H9 (cell line): ENCODE measurements at regions not wholly inside any gene's neighbourhood (a gene's known extent, or its start where the extent isn't known, plus 50 kb on each side); places are given as distances from the start of the nearest gene placed in this dataset.

ENCODE experiments used
- DNase-seq: peaks from one replicate; pipeline ENCODE4 v3.0.0-alpha.2; 2017
- H2AFZ ChIP-seq: one replicate; pipeline ENCODE4 v1.6.1; 2013; ENCODE audit warnings: mild to moderate bottlenecking, low read length, control low read depth, moderate library complexity
- H2AK5ac ChIP-seq: 2 replicates; pipeline ENCODE4 v1.6.1; 2013; ENCODE audit warnings: low read length, control low read depth, mixed read lengths; ENCODE audit not compliant: insufficient read length
- H2BK120ac ChIP-seq: one replicate; pipeline ENCODE4 v1.6.1; 2013; ENCODE audit warnings: low read depth, mild to moderate bottlenecking, low read length, control low read depth, inconsistent platforms; ENCODE audit not compliant: poor library complexity, severe bottlenecking
- H2BK12ac ChIP-seq: 2 replicates; pipeline ENCODE4 v1.6.1; 2013; ENCODE audit warnings: low read length, control low read depth, mixed read lengths, low read depth; ENCODE audit not compliant: insufficient read length
- H2BK15ac ChIP-seq: 2 replicates; pipeline ENCODE4 v1.6.1; 2013; ENCODE audit warnings: low read depth, low read length, control low read depth
- H2BK20ac ChIP-seq: one replicate; pipeline ENCODE4 v1.6.1; 2013; ENCODE audit warnings: low read depth, mild to moderate bottlenecking, low read length, control low read depth, inconsistent platforms; ENCODE audit not compliant: poor library complexity, severe bottlenecking
- H2BK5ac ChIP-seq: 2 replicates; pipeline ENCODE4 v1.6.1; 2013; ENCODE audit warnings: low read length, control low read depth, mixed read lengths; ENCODE audit not compliant: insufficient read length
- H3K14ac ChIP-seq: 2 replicates; pipeline ENCODE4 v1.6.1; 2013; ENCODE audit warnings: low read length, control low read depth; ENCODE audit not compliant: insufficient read depth
- H3K18ac ChIP-seq: 2 replicates; pipeline ENCODE4 v1.6.1; 2013; ENCODE audit warnings: low read depth, mild to moderate bottlenecking, mixed read lengths, low read length, control low read depth; ENCODE audit not compliant: insufficient read length
- H3K23ac ChIP-seq: 2 replicates; pipeline ENCODE4 v1.6.1; 2013; ENCODE audit warnings: low read length, control low read depth, mixed read lengths, low read depth; ENCODE audit not compliant: insufficient read length
- H3K23me2 ChIP-seq: 2 replicates; pipeline ENCODE4 v1.6.1; 2013; ENCODE audit warnings: low read depth, mild to moderate bottlenecking, mixed read lengths, low read length, control low read depth; ENCODE audit not compliant: insufficient read length, poor library complexity, severe bottlenecking
- H3K27ac ChIP-seq: 2 replicates; pipeline ENCODE4 v1.5.1; 2013; ENCODE audit warnings: low read length, control low read depth, mixed read lengths, low read depth; ENCODE audit not compliant: insufficient read length
- H3K27me3 ChIP-seq: 2 replicates; pipeline ENCODE4 v1.6.1; 2013; ENCODE audit warnings: low read length, control low read depth, inconsistent platforms; ENCODE audit not compliant: insufficient read depth
- H3K4ac ChIP-seq: 2 replicates; pipeline ENCODE4 v1.6.1; 2013; ENCODE audit warnings: low read depth, mild to moderate bottlenecking, control low read depth, inconsistent platforms, low read length, moderate library complexity
- H3K4me1 ChIP-seq: 2 replicates; pipeline ENCODE4 v1.6.1; 2013; ENCODE audit warnings: low read length, control low read depth, inconsistent platforms; ENCODE audit not compliant: insufficient read depth
- H3K4me2 ChIP-seq: 2 replicates; pipeline ENCODE4 v1.6.1; 2013; ENCODE audit warnings: low read length, control low read depth, mixed read lengths; ENCODE audit not compliant: insufficient read length, insufficient read depth
- H3K56ac ChIP-seq: 2 replicates; pipeline ENCODE4 v1.6.1; 2013; ENCODE audit warnings: low read depth, mild to moderate bottlenecking, mixed read lengths, low read length, control low read depth; ENCODE audit not compliant: insufficient read length
- H3K79me1 ChIP-seq: 2 replicates; pipeline ENCODE4 v1.6.1; 2013; ENCODE audit warnings: low read depth, mild to moderate bottlenecking, moderate library complexity, low read length, control low read depth, inconsistent platforms; ENCODE audit not compliant: insufficient read depth, poor library complexity, severe bottlenecking
- H3K79me2 ChIP-seq: 2 replicates; pipeline ENCODE4 v1.6.1; 2013; ENCODE audit warnings: low read length, control low read depth, inconsistent platforms; ENCODE audit not compliant: insufficient read depth
- H3K9ac ChIP-seq: 2 replicates; pipeline ENCODE4 v1.6.1; 2013; ENCODE audit warnings: low read length, control low read depth, mixed read lengths; ENCODE audit not compliant: insufficient read length; ENCODE audit errors: extremely low read depth
- H3K9me3 ChIP-seq: one replicate; pipeline ENCODE4 v1.6.1; 2013; ENCODE audit warnings: low read depth, low read length, inconsistent platforms; ENCODE audit not compliant: control insufficient read depth
- H3T11ph ChIP-seq: one replicate; pipeline ENCODE4 v1.6.1; 2013; ENCODE audit warnings: mild to moderate bottlenecking, low read length, control low read depth, inconsistent platforms
- H4K20me1 ChIP-seq: one replicate; pipeline ENCODE4 v1.6.1; 2013; ENCODE audit not compliant: control insufficient read depth, insufficient read length, insufficient read depth
- H4K5ac ChIP-seq: 2 replicates; pipeline ENCODE4 v1.6.1; 2013; ENCODE audit warnings: low read depth, mild to moderate bottlenecking, mixed read lengths, low read length, control low read depth; ENCODE audit not compliant: insufficient read length
- H4K8ac ChIP-seq: replicated peaks from 2 replicates; pipeline ENCODE4 v1.6.1; 2013; ENCODE audit warnings: low read length, control low read depth, mixed read lengths, low read depth; ENCODE audit not compliant: insufficient read length
- H4K91ac ChIP-seq: 2 replicates; pipeline ENCODE4 v1.6.1; 2013; ENCODE audit warnings: low read depth, mild to moderate bottlenecking, moderate library complexity, mixed read lengths, low read length, control low read depth; ENCODE audit not compliant: insufficient read length
- H3K27ac Mint-ChIP-seq, 3 experiments: 2 replicates in 2 of 3; 3 replicates in 1 of 3; pipeline ENCODE4 v1.8.0; 2020 to 2021; ENCODE audit warnings: mixed read lengths in 3 of 3, mild to moderate bottlenecking in 1 of 3, moderate library complexity in 1 of 3
- H3K27me3 Mint-ChIP-seq: 2 replicates; pipeline ENCODE4 v1.8.0; 2021; ENCODE audit warnings: low read depth, mild to moderate bottlenecking, moderate library complexity, mixed read lengths
- H3K36me3 Mint-ChIP-seq, 3 experiments: 2 replicates in 2 of 3; 3 replicates in 1 of 3; pipeline ENCODE4 v1.8.0; 2020 to 2021; ENCODE audit warnings: low read depth in 3 of 3, mixed read lengths in 3 of 3; ENCODE audit not compliant: insufficient read depth in 1 of 3
- H3K4me1 Mint-ChIP-seq, 2 experiments: 2 replicates each; pipeline ENCODE4 v1.8.0; 2020; ENCODE audit warnings: mixed read lengths in 2 of 2
- H3K4me3 Mint-ChIP-seq, 2 experiments: 2 replicates in 1 of 2; 3 replicates in 1 of 2; pipeline ENCODE4 v1.8.0; 2020 to 2021; ENCODE audit warnings: mild to moderate bottlenecking in 2 of 2, mixed read lengths in 2 of 2, moderate library complexity in 1 of 2
- H3K9me3 Mint-ChIP-seq, 2 experiments: 2 replicates in 1 of 2; 3 replicates in 1 of 2; pipeline ENCODE4 v1.8.0; 2020; ENCODE audit warnings: mild to moderate bottlenecking in 2 of 2, mixed read lengths in 2 of 2, moderate library complexity in 1 of 2
- WGBS: extraction: QIAGEN DNeasy Blood & Tissue Kit; methylation state at CpG from one replicate; pipeline ENCODE4 v1.1.7; 2013; ENCODE audit warnings: missing lambda C conversion rate, low lambda C conversion rate, mixed read lengths; ENCODE audit not compliant: insufficient read length; ENCODE audit errors: extremely low coverage; 5-methylcytosine and 5-hydroxymethylcytosine counted together
- TF ChIP-seq, protein P1 (sequence below): fragments of 200-600 bp; sonication (generic); conservative IDR thresholded peaks from 3 replicates; pipeline ENCODE4 v1.8.0; 2021; ENCODE audit warnings: antibody characterized with exemption, mild to moderate bottlenecking

DNA sequence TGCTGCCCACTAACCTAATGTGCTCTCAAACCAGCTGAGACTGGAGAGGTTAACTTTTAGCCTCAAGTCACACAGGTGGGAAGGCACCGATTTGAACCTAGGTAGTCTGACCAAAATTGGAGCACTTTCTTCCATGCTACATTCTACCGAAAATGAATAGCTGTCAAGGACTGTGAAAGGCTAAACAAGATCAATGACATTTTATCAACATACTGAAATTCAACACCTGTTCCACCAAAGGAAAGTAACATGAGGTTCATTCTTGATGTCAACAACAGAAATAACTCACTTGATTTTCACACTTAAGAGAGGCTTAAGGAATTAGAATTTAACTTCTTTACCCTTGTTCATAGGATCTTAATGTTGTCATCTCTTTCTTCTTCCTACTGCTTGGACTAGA is 284.4 kb upstream of the MON1B start:
- Mint-ChIP-seq H3K4me1 (no peaks in the 10 kb centered on the region), H3K27ac (no peak overlapping the region), H3K4me3 (no peak overlapping the region), H3K9me3 (no peaks in the 10 kb centered on the region), H3K36me3 (no peaks in the 10 kb centered on the region), H3K27me3 (no peaks in the 10 kb centered on the region; the same call in 1 of the 2 replicates)
- TF ChIP-seq, protein P1, sequence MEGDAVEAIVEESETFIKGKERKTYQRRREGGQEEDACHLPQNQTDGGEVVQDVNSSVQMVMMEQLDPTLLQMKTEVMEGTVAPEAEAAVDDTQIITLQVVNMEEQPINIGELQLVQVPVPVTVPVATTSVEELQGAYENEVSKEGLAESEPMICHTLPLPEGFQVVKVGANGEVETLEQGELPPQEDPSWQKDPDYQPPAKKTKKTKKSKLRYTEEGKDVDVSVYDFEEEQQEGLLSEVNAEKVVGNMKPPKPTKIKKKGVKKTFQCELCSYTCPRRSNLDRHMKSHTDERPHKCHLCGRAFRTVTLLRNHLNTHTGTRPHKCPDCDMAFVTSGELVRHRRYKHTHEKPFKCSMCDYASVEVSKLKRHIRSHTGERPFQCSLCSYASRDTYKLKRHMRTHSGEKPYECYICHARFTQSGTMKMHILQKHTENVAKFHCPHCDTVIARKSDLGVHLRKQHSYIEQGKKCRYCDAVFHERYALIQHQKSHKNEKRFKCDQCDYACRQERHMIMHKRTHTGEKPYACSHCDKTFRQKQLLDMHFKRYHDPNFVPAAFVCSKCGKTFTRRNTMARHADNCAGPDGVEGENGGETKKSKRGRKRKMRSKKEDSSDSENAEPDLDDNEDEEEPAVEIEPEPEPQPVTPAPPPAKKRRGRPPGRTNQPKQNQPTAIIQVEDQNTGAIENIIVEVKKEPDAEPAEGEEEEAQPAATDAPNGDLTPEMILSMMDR = no peak
- no CpG with 5 or more reads among the region's 2 CpGs for WGBS
- H3K9me3 ChIP-seq = no peaks in the 10 kb centered on the region
- no peak overlapping the region for H3K56ac ChIP-seq
- H3K4me2 ChIP-seq = no peak overlapping the region
- no peaks in the 10 kb centered on the region for H3K27me3 ChIP-seq
- no peak overlapping the region for H2BK12ac ChIP-seq
- no peak overlapping the region for H3K23ac ChIP-seq
- no peak overlapping the region for H4K91ac ChIP-seq
- no peak overlapping the region for H2BK120ac ChIP-seq
- H4K20me1 ChIP-seq = no peaks in the 10 kb centered on the region
- no peaks in the 10 kb centered on the region for H3K23me2 ChIP-seq
- no peak overlapping the region for H4K8ac ChIP-seq
- H3K4ac ChIP-seq = no peak overlapping the region
- H2AK5ac ChIP-seq = no peak overlapping the region
- H3K9ac ChIP-seq = no peak overlapping the region
- no peak overlapping the region for H3K14ac ChIP-seq
- no peak for DNase-seq
- no peak overlapping the region for H4K5ac ChIP-seq
- H3K4me1 ChIP-seq = no peaks in the 10 kb centered on the region
- H3K18ac ChIP-seq = no peak overlapping the region
- H2BK5ac ChIP-seq = no peak overlapping the region
- H2BK15ac ChIP-seq = no peak overlapping the region
- no peak overlapping the region for H2AFZ ChIP-seq
- H2BK20ac ChIP-seq = no peak overlapping the region
- H3T11ph ChIP-seq = no peak overlapping the region
- H3K79me1 ChIP-seq = no peaks in the 10 kb centered on the region
- no peaks in the 10 kb centered on the region for H3K79me2 ChIP-seq
- no peak overlapping the region for H3K27ac ChIP-seq
